SK-N-MC (cell line): ENCODE measurements at regions not wholly inside any gene's neighbourhood (a gene's known extent, or its start where the extent isn't known, plus 50 kb on each side); places are given as distances from the start of the nearest gene placed in this dataset.
"Not testable (repeated sequence)": the region's sequence is repeated elsewhere in the genome, so short reads cannot be mapped to it uniquely, and the experiment has no call there.

ENCODE experiments used
- DNase-seq: peaks from one replicate; pipeline ENCODE4 v3.0.0-alpha.2; 2011; ENCODE audit warnings: low read depth, low spot score
- H3K27ac ChIP-seq: fragments of 200-600 bp; sonication (generic); 2 replicates; pipeline ENCODE4 v1.5.1; 2016; ENCODE audit warnings: mixed run types
- H3K36me3 ChIP-seq: fragments of 200-600 bp; sonication (generic); 2 replicates; pipeline ENCODE4 v1.6.1; 2017; ENCODE audit warnings: antibody characterized with exemption, low read length, mixed read lengths; ENCODE audit not compliant: insufficient read depth
- H3K4me3 ChIP-seq: fragments of 200-600 bp; sonication (generic); 2 replicates; pipeline ENCODE4 v1.5.1; 2016
- H3K9ac ChIP-seq: fragments of 200-600 bp; sonication (generic); 2 replicates; pipeline ENCODE4 v1.8.0; 2017; ENCODE audit warnings: mixed run types, mixed read lengths; ENCODE audit not compliant: insufficient read length
- H3K9me3 ChIP-seq: fragments of 200-600 bp; sonication (generic); 2 replicates; pipeline ENCODE4 v1.6.1; 2017; ENCODE audit warnings: low read depth, mild to moderate bottlenecking, antibody characterized with exemption, low read length, moderate library complexity, mixed read lengths
- EZH2 ChIP-seq: fragments of 200-600 bp; sonication (generic); IDR thresholded peaks from one replicate; pipeline ENCODE4 v1.6.1; 2017; ENCODE audit warnings: antibody characterized with exemption
- FOXP2 ChIP-seq: optimal IDR thresholded peaks from 2 replicates; pipeline ENCODE3; 2011; ENCODE audit warnings: mild to moderate bottlenecking, moderate library complexity; ENCODE audit not compliant: insufficient read depth; ENCODE audit errors: extremely low read length, control extremely low read depth
- POLR2AphosphoS5 ChIP-seq: IDR thresholded peaks from 2 replicates; pipeline ENCODE4 v1.6.1; 2012; ENCODE audit warnings: mild to moderate bottlenecking, low read depth, low read length, borderline replicate concordance

GRCh38 chr2:145538661-145539350 is 1018.9 kb upstream of the ZEB2 start:
- DNase-seq, result peak; percentile 95
- peak; percentile 43; the same call in 1 of the 2 replicates for TF ChIP-seq POLR2AphosphoS5
- TF ChIP-seq FOXP2, result no peak
- peaks cover 13% of the 10 kb centered on the region; the same call in 1 of the 2 replicates for H3K9me3 ChIP-seq
- H3K4me3 ChIP-seq, result no peak overlapping the region; the same call in none of the 2 replicates
- peaks cover 17% of the 10 kb centered on the region for H3K36me3 ChIP-seq
- H3K27ac ChIP-seq, result peak overlapping the region; percentile 60
- H3K9ac ChIP-seq, result no peak overlapping the region

- no peaks in the 10 kb centered on the region for H3K36me3 ChIP-seq
- H3K9me3 ChIP-seq, result no peaks in the 10 kb centered on the region
- no peak overlapping the region for H3K9ac ChIP-seq
- no peak overlapping the region for H3K4me3 ChIP-seq
- DNase-seq, result no peak
- H3K27ac ChIP-seq, result no peak overlapping the region
- no peak for TF ChIP-seq FOXP2
- TF ChIP-seq POLR2AphosphoS5, result no peak
- TF ChIP-seq EZH2, result no peak
Measured at GRCh38 chr2:145530653-145531052, 1010.7 kb upstream of the ZEB2 start.

GRCh38 chr2:145524836-145525235 is 1004.9 kb upstream of the ZEB2 start:
- TF ChIP-seq POLR2AphosphoS5 (no peak), FOXP2 (no peak), EZH2 (no peak)
- Histone ChIP-seq H3K36me3 (no peaks in the 10 kb centered on the region), H3K27ac (0 out of 2 replicates have a peak overlapping the region, but pooled peaks have one; percentile 1), H3K4me3 (no peak overlapping the region), H3K9me3 (no peaks in the 10 kb centered on the region), H3K9ac (no peak overlapping the region)
- DNase-seq, result no peak

GRCh38 chr2:145524303-145524702 is 1004.4 kb upstream of the ZEB2 start:
- 0 out of 2 replicates have a peak overlapping the region, but pooled peaks have one; percentile 11 for H3K4me3 ChIP-seq
- H3K27ac ChIP-seq, result no peak overlapping the region
- no peaks in the 10 kb centered on the region for H3K36me3 ChIP-seq
- TF ChIP-seq POLR2AphosphoS5 (no peak), EZH2 (no peak), FOXP2 (no peak)
- no peak for DNase-seq
- no peaks in the 10 kb centered on the region for H3K9me3 ChIP-seq
- H3K9ac ChIP-seq, result peak overlapping the region; percentile 35

- H3K9me3 ChIP-seq, H3K27ac ChIP-seq, H3K36me3 ChIP-seq, DNase-seq, H3K4me3 ChIP-seq, H3K9ac ChIP-seq: not testable (repeated sequence)
Measured at GRCh38 chr2:145519254-145519653, 999.3 kb upstream of the ZEB2 start.

- no peaks in the 10 kb centered on the region; the same call in 1 of the 2 replicates for H3K9me3 ChIP-seq
- DNase-seq, result no peak
- H3K9ac ChIP-seq, result no peak overlapping the region
- no peak overlapping the region for H3K27ac ChIP-seq
- H3K36me3 ChIP-seq, result no peaks in the 10 kb centered on the region
- H3K4me3 ChIP-seq, result no peak overlapping the region
- TF ChIP-seq EZH2 (no peak), FOXP2 (no peak), POLR2AphosphoS5 (no peak)
Measured at GRCh38 chr2:145511946-145512345, 992.0 kb upstream of the ZEB2 start.

- Histone ChIP-seq H3K27ac (no peak overlapping the region), H3K36me3 (no peaks in the 10 kb centered on the region), H3K9ac (no peak overlapping the region), H3K9me3 (no peaks in the 10 kb centered on the region), H3K4me3 (no peak overlapping the region)
- TF ChIP-seq FOXP2 (no peak), POLR2AphosphoS5 (no peak), EZH2 (no peak)
- no peak for DNase-seq
Measured at GRCh38 chr2:145503511-145503910, 983.6 kb upstream of the ZEB2 start.

GRCh38 chr2:145501920-145502319 is 982.0 kb upstream of the ZEB2 start:
- Histone ChIP-seq H3K4me3 (no peak overlapping the region), H3K36me3 (no peaks in the 10 kb centered on the region), H3K9me3 (no peaks in the 10 kb centered on the region), H3K27ac (no peak overlapping the region), H3K9ac (no peak overlapping the region)
- TF ChIP-seq FOXP2 (no peak), POLR2AphosphoS5 (no peak), EZH2 (no peak)
- no peak for DNase-seq

- H3K36me3 ChIP-seq, result no peaks in the 10 kb centered on the region
- TF ChIP-seq EZH2, result no peak
- TF ChIP-seq FOXP2, result no peak
- TF ChIP-seq POLR2AphosphoS5, result no peak
- H3K4me3 ChIP-seq, result no peak overlapping the region
- H3K9ac ChIP-seq, result no peak overlapping the region
- DNase-seq, result no peak
- peaks cover 6% of the 10 kb centered on the region; the same call in 1 of the 2 replicates for H3K9me3 ChIP-seq
- H3K27ac ChIP-seq, result no peak overlapping the region
Measured at GRCh38 chr2:145495590-145495989, 975.7 kb upstream of the ZEB2 start.
